ENCODE measurements at regions not wholly inside any gene's neighbourhood (a gene's known extent, or its start where the extent isn't known, plus 50 kb on each side); places are given as distances from the start of the nearest gene placed in this dataset.

DNA sequence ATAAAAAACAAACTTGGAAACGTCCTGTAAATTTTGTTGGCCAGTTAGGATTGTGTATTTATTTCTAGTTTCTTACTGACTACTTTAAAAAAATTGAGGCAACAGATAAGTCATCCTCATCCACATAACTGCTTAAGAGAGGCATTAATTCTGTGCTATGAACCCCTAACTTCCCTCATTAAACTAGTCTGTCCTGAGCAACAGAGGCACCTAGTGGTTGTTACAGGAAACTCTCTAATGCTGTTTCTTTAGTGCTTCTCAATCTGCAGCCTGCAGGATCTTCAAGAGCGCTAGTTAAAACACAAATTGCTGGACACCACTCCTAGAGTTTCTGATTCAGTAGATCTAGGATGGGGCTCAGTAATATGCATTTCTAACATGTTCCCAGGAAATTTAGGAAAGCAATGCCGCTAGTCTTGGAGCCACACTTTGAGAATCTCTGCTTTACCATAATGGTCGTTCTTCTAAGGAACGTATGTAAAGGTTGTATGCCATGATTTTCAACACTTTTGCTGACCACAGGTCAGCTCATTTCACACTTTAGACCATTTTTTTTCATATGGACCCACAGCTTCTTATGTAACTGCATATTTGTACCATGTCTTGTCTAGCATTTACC lies 410.1 kb upstream of the SMARCA2 start:
- H3K4me2 ChIP-seq (ENCODE audit: low read length): no peak overlapping the region
- H3K9me3 ChIP-seq (ENCODE audit: low read length): no peaks in the 10 kb centered on the region
- H3K27ac ChIP-seq (ENCODE audit: low read length): no peak overlapping the region
- no peaks in the 10 kb centered on the region for H3F3A ChIP-seq (ENCODE audit: low read length, unreplicated experiment)
- no peaks in the 10 kb centered on the region for H3K27me3 ChIP-seq (ENCODE audit: low read length)
- CTCF ChIA-PET: no interaction called here
- no peak overlapping the region for H3K4me3 ChIP-seq (ENCODE audit: low read length)
- no peaks in the 10 kb centered on the region for H3K9me2 ChIP-seq (replicated peaks; ENCODE audit: low read length)
- no peaks in the 10 kb centered on the region for H3K79me2 ChIP-seq (ENCODE audit: low read length)
- ATAC-seq: no peak; the same call in 1 of the 2 replicates
- POLR2A ChIA-PET (ENCODE audit: unreplicated experiment): no interaction called here
- H3K36me3 ChIP-seq (ENCODE audit: low read depth, low read length): no peaks in the 10 kb centered on the region
- no peak overlapping the region for H2AFZ ChIP-seq (ENCODE audit: low read length)
- DNase-seq: peak; percentile 51
- H3K4me1 ChIP-seq (ENCODE audit: insufficient read depth, low read length): no peaks in the 10 kb centered on the region
- intact Hi-C loops (cut with micrococcal nuclease): loop anchor here (5.0 kb wide), 1 partner anchor 143 kb away; no protein-coding TSS in a partner anchor
- H3K9ac ChIP-seq (ENCODE audit: low read length): no peak overlapping the region
- BruUV-seq (replicated peaks): no TSS peak
- H4K20me1 ChIP-seq (ENCODE audit: low read length): no peaks in the 10 kb centered on the region
- TF ChIP-seq EZH2 (IDR thresholded peaks at IDR 0.05; ENCODE audit: low read length, unreplicated experiment) (no peak), EZH2phosphoT487 (IDR thresholded peaks at IDR 0.05; ENCODE audit: borderline replicate concordance, low read length) (no peak)
- TF ChIP-seq, protein P1, sequence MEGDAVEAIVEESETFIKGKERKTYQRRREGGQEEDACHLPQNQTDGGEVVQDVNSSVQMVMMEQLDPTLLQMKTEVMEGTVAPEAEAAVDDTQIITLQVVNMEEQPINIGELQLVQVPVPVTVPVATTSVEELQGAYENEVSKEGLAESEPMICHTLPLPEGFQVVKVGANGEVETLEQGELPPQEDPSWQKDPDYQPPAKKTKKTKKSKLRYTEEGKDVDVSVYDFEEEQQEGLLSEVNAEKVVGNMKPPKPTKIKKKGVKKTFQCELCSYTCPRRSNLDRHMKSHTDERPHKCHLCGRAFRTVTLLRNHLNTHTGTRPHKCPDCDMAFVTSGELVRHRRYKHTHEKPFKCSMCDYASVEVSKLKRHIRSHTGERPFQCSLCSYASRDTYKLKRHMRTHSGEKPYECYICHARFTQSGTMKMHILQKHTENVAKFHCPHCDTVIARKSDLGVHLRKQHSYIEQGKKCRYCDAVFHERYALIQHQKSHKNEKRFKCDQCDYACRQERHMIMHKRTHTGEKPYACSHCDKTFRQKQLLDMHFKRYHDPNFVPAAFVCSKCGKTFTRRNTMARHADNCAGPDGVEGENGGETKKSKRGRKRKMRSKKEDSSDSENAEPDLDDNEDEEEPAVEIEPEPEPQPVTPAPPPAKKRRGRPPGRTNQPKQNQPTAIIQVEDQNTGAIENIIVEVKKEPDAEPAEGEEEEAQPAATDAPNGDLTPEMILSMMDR (conservative IDR thresholded peaks at IDR 0.05; ENCODE audit: low read depth, low read length): peak; percentile 71

DNA sequence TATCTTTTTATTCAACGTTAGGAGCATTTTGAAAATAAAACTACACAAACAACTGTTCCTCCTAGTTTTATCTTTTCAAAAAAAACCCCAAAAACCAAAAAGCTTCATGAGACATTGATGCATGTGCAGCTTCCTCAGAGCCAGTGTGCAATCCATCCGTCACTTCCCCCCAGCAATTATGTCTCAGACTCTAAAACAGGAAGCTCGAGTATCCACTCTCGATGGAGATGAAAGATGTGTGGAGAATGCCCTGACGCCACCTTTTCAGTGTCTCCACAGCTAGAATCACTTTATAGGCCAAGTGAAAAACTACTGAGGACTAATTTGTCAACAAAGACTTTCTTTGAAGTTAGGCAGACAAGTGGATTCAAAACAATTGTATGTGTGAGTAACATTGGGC lies 408.9 kb upstream of the SMARCA2 start:
- BruUV-seq (replicated peaks): no TSS peak
- intact Hi-C loops (cut with micrococcal nuclease): loop anchor here (5.0 kb wide), 1 partner anchor 144 kb away; no protein-coding TSS in a partner anchor
- POLR2A ChIA-PET (ENCODE audit: unreplicated experiment): no interaction called here

DNA sequence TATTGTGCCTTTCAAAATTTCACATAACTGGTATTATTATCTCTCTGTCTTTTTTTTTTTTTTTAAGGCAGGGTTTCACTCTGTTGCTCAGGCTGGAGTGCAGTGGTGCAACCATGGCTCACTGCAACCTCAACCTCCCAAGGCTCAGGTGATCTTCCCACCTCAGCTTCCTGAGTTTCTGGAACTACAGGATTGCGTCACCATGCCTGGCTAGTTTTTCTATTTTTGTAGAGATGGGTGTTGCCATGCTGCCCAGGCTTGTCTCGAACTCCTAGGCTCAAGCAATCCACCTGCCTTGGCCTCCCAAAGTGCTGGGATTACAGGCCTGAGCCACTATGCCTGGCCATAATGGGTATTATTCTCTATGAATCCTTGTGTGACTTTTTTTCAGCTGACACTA lies 402.3 kb upstream of the SMARCA2 start:
- DNase-seq: no peak
- Histone ChIP-seq H3K27me3 (ENCODE audit: low read length) (no peaks in the 10 kb centered on the region), H3K9me2 (replicated peaks; ENCODE audit: low read length) (no peaks in the 10 kb centered on the region), H3K36me3 (ENCODE audit: low read depth, low read length) (no peaks in the 10 kb centered on the region), H3F3A (ENCODE audit: low read length, unreplicated experiment) (no peaks in the 10 kb centered on the region), H3K4me2 (ENCODE audit: low read length) (no peak overlapping the region), H3K9ac (ENCODE audit: low read length) (no peak overlapping the region), H2AFZ (ENCODE audit: low read length) (no peak overlapping the region), H3K9me3 (ENCODE audit: low read length) (no peaks in the 10 kb centered on the region), H3K4me3 (ENCODE audit: low read length) (no peak overlapping the region), H3K4me1 (ENCODE audit: insufficient read depth, low read length) (no peaks in the 10 kb centered on the region), H3K27ac (ENCODE audit: low read length) (no peak overlapping the region), H4K20me1 (ENCODE audit: low read length) (no peaks in the 10 kb centered on the region), H3K79me2 (ENCODE audit: low read length) (no peaks in the 10 kb centered on the region)
- intact Hi-C loops (cut with micrococcal nuclease): no loop called here
- POLR2A ChIA-PET (ENCODE audit: unreplicated experiment): no interaction called here
- TF ChIP-seq, protein P1 (conservative IDR thresholded peaks at IDR 0.05; ENCODE audit: low read depth, low read length): no peak
- TF ChIP-seq EZH2 (IDR thresholded peaks at IDR 0.05; ENCODE audit: low read length, unreplicated experiment): no peak
- no peak for TF ChIP-seq EZH2phosphoT487 (IDR thresholded peaks at IDR 0.05; ENCODE audit: borderline replicate concordance, low read length)
- CTCF ChIA-PET: no interaction called here
- ATAC-seq: no peak
- BruUV-seq (replicated peaks): no TSS peak

More for the DNA sequence above, 408.9 kb upstream of the SMARCA2 start:
- Histone ChIP-seq H3K27ac (ENCODE audit: low read length) (no peak overlapping the region), H3K79me2 (ENCODE audit: low read length) (no peaks in the 10 kb centered on the region), H3K27me3 (ENCODE audit: low read length) (no peaks in the 10 kb centered on the region), H3K4me3 (ENCODE audit: low read length) (no peak overlapping the region), H3K4me1 (ENCODE audit: insufficient read depth, low read length) (no peaks in the 10 kb centered on the region), H3K4me2 (ENCODE audit: low read length) (no peak overlapping the region), H4K20me1 (ENCODE audit: low read length) (no peaks in the 10 kb centered on the region), H3F3A (ENCODE audit: low read length, unreplicated experiment) (no peaks in the 10 kb centered on the region), H3K9ac (ENCODE audit: low read length) (no peak overlapping the region), H3K9me3 (ENCODE audit: low read length) (no peaks in the 10 kb centered on the region), H2AFZ (ENCODE audit: low read length) (no peak overlapping the region), H3K9me2 (replicated peaks; ENCODE audit: low read length) (no peaks in the 10 kb centered on the region), H3K36me3 (ENCODE audit: low read depth, low read length) (no peaks in the 10 kb centered on the region)
- TF ChIP-seq EZH2phosphoT487 (IDR thresholded peaks at IDR 0.05; ENCODE audit: borderline replicate concordance, low read length) (no peak), EZH2 (IDR thresholded peaks at IDR 0.05; ENCODE audit: low read length, unreplicated experiment) (no peak)
- TF ChIP-seq, protein P1 (conservative IDR thresholded peaks at IDR 0.05; ENCODE audit: low read depth, low read length): no peak
- ATAC-seq (no peak), DNase-seq (no peak)
- CTCF ChIA-PET: no interaction called here
